ENCODE measurements at regions not wholly inside any gene's neighbourhood (a gene's known extent, or its start where the extent isn't known, plus 50 kb on each side); places are given as distances from the start of the nearest gene placed in this dataset.

GRCh38 chr10:106136175-106136574 lies 1028.3 kb downstream of the SORCS1 start:
- no peak overlapping the region for H2BK120ac ChIP-seq (ENCODE audit: low read depth, low read length)
- TF ChIP-seq USF2 (IDR thresholded peaks at IDR 0.05; ENCODE audit: low read depth, low read length): no peak
- no peak for TF ChIP-seq ELK1 (IDR thresholded peaks at IDR 0.05; ENCODE audit: borderline replicate concordance, low read depth, low read length)
- no peak for TF ChIP-seq POLR2A (IDR thresholded peaks at IDR 0.05; ENCODE audit: low read depth, low read length)
- no peak for TF ChIP-seq BHLHE40 (IDR thresholded peaks at IDR 0.05; ENCODE audit: low read depth, low read length)
- TF ChIP-seq MAFK (IDR thresholded peaks at IDR 0.05; ENCODE audit: low read depth, low read length): no peak
- no peak for TF ChIP-seq RCOR1 (IDR thresholded peaks at IDR 0.05; ENCODE audit: insufficient replicate concordance, low read length)
- TF ChIP-seq SMC3 (IDR thresholded peaks at IDR 0.05; ENCODE audit: low read depth, low read length): no peak
- TF ChIP-seq FOS (IDR thresholded peaks at IDR 0.05; ENCODE audit: low read depth, low read length): no peak
- no peak for TF ChIP-seq NFE2L2 (IDR thresholded peaks at IDR 0.05; ENCODE audit: low read depth, low read length)
- no peak for TF ChIP-seq CEBPB (IDR thresholded peaks at IDR 0.05; ENCODE audit: low read depth, low read length)
- TF ChIP-seq MAZ (IDR thresholded peaks at IDR 0.05; ENCODE audit: borderline replicate concordance, low read depth, low read length): no peak
- no peak for TF ChIP-seq RAD21 (IDR thresholded peaks at IDR 0.05; ENCODE audit: low read length)
- TF ChIP-seq CHD1 (IDR thresholded peaks at IDR 0.05; ENCODE audit: low read depth, low read length): no peak
- TF ChIP-seq MXI1 (IDR thresholded peaks at IDR 0.05; ENCODE audit: borderline replicate concordance, low read depth, low read length): no peak
- no peak overlapping the region for H3K9ac ChIP-seq (ENCODE audit: low read depth, low read length)
- BruUV-seq (replicated peaks): no TSS peak
- dilution Hi-C loops (cut with HindIII; ENCODE audit: low sequenced_read_pairs, unreplicated experiment): no loop called here
- ATAC-seq (ENCODE audit: low read depth) (no peak), DNase-seq (no peak)
- intact Hi-C loops (cut with micrococcal nuclease): no loop called here
- H3K27me3 ChIP-seq (ENCODE audit: control insufficient read depth, insufficient read depth, low read length): no peaks in the 10 kb centered on the region
- H2BK20ac ChIP-seq (ENCODE audit: low read depth, low read length): no peak overlapping the region
- peaks cover 3% of the 10 kb centered on the region for H3K9me3 ChIP-seq (ENCODE audit: control insufficient read depth, insufficient read depth, low read length)
- H3K4me2 ChIP-seq (ENCODE audit: low read depth, low read length): no peak overlapping the region
- H4K8ac ChIP-seq (ENCODE audit: low read depth in 2 of 2, low read length in 2 of 2): no peak overlapping the region
- H3K9me1 ChIP-seq (ENCODE audit: insufficient read depth, low read length): no peaks in the 10 kb centered on the region
- no peak overlapping the region for H2AK9ac ChIP-seq (replicated peaks; ENCODE audit: low read depth, low read length, poor library complexity)
- no peak overlapping the region for H3K18ac ChIP-seq (ENCODE audit: low read depth, low read length)
- H4K20me1 ChIP-seq (ENCODE audit: insufficient read depth, low read length): no peaks in the 10 kb centered on the region
- H2BK5ac ChIP-seq (ENCODE audit: low read depth, low read length, poor library complexity, severe bottlenecking): no peak overlapping the region
- in situ Hi-C loops (cut with MboI; ENCODE audit: low sequenced_read_pairs): no loop called here
- H2AK5ac ChIP-seq (ENCODE audit: low read depth, low read length): no peak overlapping the region
- no peak overlapping the region for H3K56ac ChIP-seq (ENCODE audit: extremely low read depth, insufficient read depth, low read length)
- H2BK15ac ChIP-seq (ENCODE audit: low read depth, low read length): no peak overlapping the region
- no peak overlapping the region for H3K23ac ChIP-seq (ENCODE audit: low read depth, low read length)
- H3K4me3 ChIP-seq (ENCODE audit: insufficient read depth, low read depth, low read length): no peak overlapping the region
- no peak overlapping the region for H2AFZ ChIP-seq (replicated peaks; ENCODE audit: low read length, poor library complexity)
- CTCF ChIA-PET: no interaction called here
- H3K14ac ChIP-seq (replicated peaks; ENCODE audit: low read depth, low read length): no peak overlapping the region
- no peak overlapping the region for H4K5ac ChIP-seq (ENCODE audit: low read depth, low read length)
- POLR2A ChIA-PET (ENCODE audit: unreplicated experiment): no interaction called here
- no peak overlapping the region for H4K91ac ChIP-seq (ENCODE audit: insufficient read depth, low read depth, low read length)
- no peak overlapping the region for H3K4ac ChIP-seq (ENCODE audit: low read depth, low read length)
- H3K4me1 ChIP-seq (ENCODE audit: control insufficient read depth, insufficient read depth, low read length): no peaks in the 10 kb centered on the region
- H3K79me1 ChIP-seq (ENCODE audit: low read depth in 1 of 2, low read length in 2 of 2): no peaks in the 10 kb centered on the region
- no peaks in the 10 kb centered on the region for H3K36me3 ChIP-seq (ENCODE audit: control insufficient read depth, insufficient read depth, low read length)
- no peak overlapping the region for H3K27ac ChIP-seq (ENCODE audit: insufficient read depth, low read length)
